ENCODE measurements at regions not wholly inside any gene's neighbourhood (a gene's known extent, or its start where the extent isn't known, plus 50 kb on each side); places are given as distances from the start of the nearest gene placed in this dataset.

- no peak overlapping the region for H3K27ac ChIP-seq
- peaks cover 0 to 10% (median 1%) of the 10 kb centered on the region in 4 donors for H3K4me1 ChIP-seq
- DNase-seq, result no peak
- intact Hi-C loops (cut with DNase I; ENCODE audit: low total_unique reads), result no loop called here
- H3K36me3 ChIP-seq, result no peaks in the 10 kb centered on the region
- H3K9me3 ChIP-seq, result no peaks in the 10 kb centered on the region
- TF ChIP-seq, protein P1, sequence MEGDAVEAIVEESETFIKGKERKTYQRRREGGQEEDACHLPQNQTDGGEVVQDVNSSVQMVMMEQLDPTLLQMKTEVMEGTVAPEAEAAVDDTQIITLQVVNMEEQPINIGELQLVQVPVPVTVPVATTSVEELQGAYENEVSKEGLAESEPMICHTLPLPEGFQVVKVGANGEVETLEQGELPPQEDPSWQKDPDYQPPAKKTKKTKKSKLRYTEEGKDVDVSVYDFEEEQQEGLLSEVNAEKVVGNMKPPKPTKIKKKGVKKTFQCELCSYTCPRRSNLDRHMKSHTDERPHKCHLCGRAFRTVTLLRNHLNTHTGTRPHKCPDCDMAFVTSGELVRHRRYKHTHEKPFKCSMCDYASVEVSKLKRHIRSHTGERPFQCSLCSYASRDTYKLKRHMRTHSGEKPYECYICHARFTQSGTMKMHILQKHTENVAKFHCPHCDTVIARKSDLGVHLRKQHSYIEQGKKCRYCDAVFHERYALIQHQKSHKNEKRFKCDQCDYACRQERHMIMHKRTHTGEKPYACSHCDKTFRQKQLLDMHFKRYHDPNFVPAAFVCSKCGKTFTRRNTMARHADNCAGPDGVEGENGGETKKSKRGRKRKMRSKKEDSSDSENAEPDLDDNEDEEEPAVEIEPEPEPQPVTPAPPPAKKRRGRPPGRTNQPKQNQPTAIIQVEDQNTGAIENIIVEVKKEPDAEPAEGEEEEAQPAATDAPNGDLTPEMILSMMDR (IDR thresholded peaks at IDR 0.05), result no peak
- H3K27me3 ChIP-seq, result no peaks in the 10 kb centered on the region
- H3K4me3 ChIP-seq, result no peak overlapping the region
Observed at GRCh38 chr4:4662230-4662629, 120.4 kb upstream of the STX18 start.

DNA sequence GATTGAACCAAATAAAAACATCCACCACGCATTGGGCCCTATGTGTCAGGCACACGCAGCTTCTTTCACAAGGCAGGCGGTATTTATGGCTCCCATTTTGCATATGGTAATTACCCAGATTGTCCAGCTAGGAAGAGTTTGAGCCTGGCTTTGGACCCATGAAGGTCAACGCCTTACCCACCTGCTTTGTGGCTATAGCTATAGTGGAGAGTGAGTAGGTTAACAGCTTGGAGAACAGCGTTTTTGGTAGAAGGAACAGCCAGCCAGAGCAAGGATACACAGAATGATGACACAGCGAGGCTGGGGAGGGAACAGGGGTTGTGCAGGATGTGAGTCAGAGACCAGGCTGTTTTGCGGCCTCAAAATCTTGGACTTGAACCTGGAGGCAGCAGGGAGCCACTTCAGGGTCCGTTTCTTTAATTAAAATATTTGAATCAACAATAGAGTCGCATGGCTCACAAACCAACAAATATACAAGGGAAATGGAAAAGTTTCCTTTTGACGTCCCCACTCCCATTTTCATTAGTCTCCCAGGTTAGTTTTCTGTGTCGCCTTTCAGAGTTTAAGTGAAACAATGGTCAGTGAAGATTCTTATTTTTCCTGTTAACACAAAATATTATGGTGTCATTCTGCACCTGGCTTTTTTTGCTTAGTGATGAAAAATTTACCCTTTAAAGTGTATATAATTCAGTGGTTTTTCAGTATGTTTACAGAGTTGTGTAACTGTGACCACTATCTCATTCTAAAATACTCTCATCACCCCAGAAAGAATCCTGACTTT lies 118.2 kb upstream of the STX18 start:
- TF ChIP-seq, protein P1 (IDR thresholded peaks at IDR 0.05), result no peak

GRCh38 chr4:4658052-4658451 lies 116.2 kb upstream of the STX18 start:
- Histone ChIP-seq H3K4me1 (peaks cover 0 to 5% (median 0%) of the 10 kb centered on the region in 4 donors), H3K9me3 (no peaks in the 10 kb centered on the region), H3K4me3 (no peak overlapping the region), H3K36me3 (no peaks in the 10 kb centered on the region), H3K27ac (no peak overlapping the region), H3K27me3 (no peaks in the 10 kb centered on the region)
- DNase-seq, result no peak
- TF ChIP-seq, protein P1 (IDR thresholded peaks at IDR 0.05), result no peak
- intact Hi-C loops (cut with DNase I; ENCODE audit: low total_unique reads), result no loop called here

More for the DNA sequence above, 118.2 kb upstream of the STX18 start:
- no peak overlapping the region for H3K27ac ChIP-seq
- no peaks in the 10 kb centered on the region for H3K9me3 ChIP-seq
- no peaks in the 10 kb centered on the region for H3K36me3 ChIP-seq
- DNase-seq, result peak in 1 of 2 donors; percentile 35
- intact Hi-C loops (cut with DNase I; ENCODE audit: low total_unique reads), result no loop called here
- no peaks in the 10 kb centered on the region for H3K27me3 ChIP-seq
- peaks cover 0 to 6% (median 0%) of the 10 kb centered on the region in 4 donors for H3K4me1 ChIP-seq
- no peak overlapping the region for H3K4me3 ChIP-seq

DNA sequence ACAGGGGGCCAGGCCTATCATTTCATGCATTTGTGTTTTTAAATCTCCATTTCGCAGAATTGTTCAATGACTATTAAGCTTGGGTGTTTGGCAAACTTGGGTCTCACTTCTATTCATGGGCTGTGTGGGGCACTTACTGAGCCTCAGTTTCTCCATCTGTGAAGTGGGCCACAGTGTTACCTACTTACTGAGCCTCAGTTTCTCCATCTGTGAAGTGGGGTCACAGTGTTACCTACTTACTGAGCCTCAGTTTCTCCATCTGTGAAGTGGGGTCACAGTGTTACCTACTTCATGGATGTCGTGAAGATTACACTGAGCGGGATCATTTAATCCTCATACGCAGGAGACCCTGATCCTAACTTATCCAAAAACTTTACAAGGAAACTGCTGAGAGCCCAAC lies 115.1 kb upstream of the STX18 start:
- Histone ChIP-seq H3K36me3 (no peaks in the 10 kb centered on the region), H3K27me3 (no peaks in the 10 kb centered on the region), H3K27ac (no peak overlapping the region), H3K9me3 (no peaks in the 10 kb centered on the region), H3K4me3 (no peak overlapping the region), H3K4me1 (no peaks in the 10 kb centered on the region)
- TF ChIP-seq, protein P1 (IDR thresholded peaks at IDR 0.05), result no peak
- no peak for DNase-seq
- intact Hi-C loops (cut with DNase I; ENCODE audit: low total_unique reads), result no loop called here

DNA sequence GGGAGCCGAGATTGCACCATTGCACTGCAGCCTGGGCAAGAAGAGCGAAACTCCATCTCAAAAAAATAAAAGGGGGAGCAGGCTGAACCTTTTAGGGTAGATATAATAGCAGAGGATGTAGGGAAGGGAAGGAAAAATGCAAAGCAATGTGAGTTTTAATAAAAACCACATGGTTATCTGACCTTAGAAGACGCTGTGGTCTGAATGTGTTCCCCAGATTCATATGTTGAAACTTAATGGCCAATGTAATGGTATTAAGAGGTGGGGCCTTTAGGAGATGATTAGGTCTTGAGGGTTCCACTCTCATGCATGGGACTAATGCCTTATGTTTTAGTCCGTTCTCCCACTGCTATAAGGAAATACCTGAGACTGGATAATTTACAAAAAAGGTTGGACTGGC lies 114.1 kb upstream of the STX18 start:
- TF ChIP-seq, protein P1 (IDR thresholded peaks at IDR 0.05), result no peak
- Histone ChIP-seq H3K4me3 (no peak overlapping the region), H3K36me3 (no peaks in the 10 kb centered on the region), H3K4me1 (no peaks in the 10 kb centered on the region), H3K27me3 (no peaks in the 10 kb centered on the region), H3K27ac (no peak overlapping the region), H3K9me3 (no peaks in the 10 kb centered on the region)
- no peak for DNase-seq
- intact Hi-C loops (cut with DNase I; ENCODE audit: low total_unique reads), result no loop called here
